HAP-1 (cell line): ENCODE measurements at regions not wholly inside any gene's neighbourhood (a gene's known extent, or its start where the extent isn't known, plus 50 kb on each side); places are given as distances from the start of the nearest gene placed in this dataset.

Experiments used
- DNase-seq, 2 experiments: peaks; one replicate each; pipeline ENCODE4 v3.0.0-alpha.2; 2016 to 2020; ENCODE audit warnings: low spot score in 2 of 2
- H3K27me3 ChIP-seq: fragments of 250-450 bp; sonication (Bioruptor Pico); 2 replicates; pipeline ENCODE4 v1.5.1; 2020; ENCODE audit warnings: low read depth, mild to moderate bottlenecking, moderate library complexity
- H3K36me3 ChIP-seq: fragments of 250-450 bp; sonication (Bioruptor Pico); replicated peaks from 2 replicates; pipeline ENCODE4 v1.5.1; 2020; ENCODE audit warnings: mild to moderate bottlenecking
- H3K4me1 ChIP-seq: fragments of 250-450 bp; sonication (Bioruptor Pico); 2 replicates; pipeline ENCODE4 v1.5.1; 2020; ENCODE audit warnings: mild to moderate bottlenecking
- H3K4me3 ChIP-seq: fragments of 250-450 bp; sonication (Bioruptor Pico); 2 replicates; pipeline ENCODE4 v1.5.1; 2020; ENCODE audit warnings: mild to moderate bottlenecking, moderate library complexity
- H3K9me3 ChIP-seq: fragments of 250-450 bp; sonication (Bioruptor Pico); 2 replicates; pipeline ENCODE4 v1.5.1; 2020; ENCODE audit warnings: mild to moderate bottlenecking, moderate library complexity
- in situ Hi-C: fragments of 300-500 bp; cut with MboI; formaldehyde crosslinking; loops from 3 replicates; pipeline ENCODE4 v1.14.3; 2020; ENCODE audit warnings: low sequenced_read_pairs, inconsistent platforms, mixed read lengths

GRCh38 chr2:167776359-167776758 is 471.0 kb downstream of the STK39 start:
- in situ Hi-C loops: no loop called here
- H3K4me3 ChIP-seq: no peak overlapping the region
- no peak for DNase-seq

GRCh38 chr2:167771628-167772027 is 475.8 kb downstream of the STK39 start:
- DNase-seq: no peak
- H3K4me1 ChIP-seq: no peaks in the 10 kb centered on the region
- no peak overlapping the region for H3K4me3 ChIP-seq
- in situ Hi-C loops: no loop called here
- no peaks in the 10 kb centered on the region for H3K9me3 ChIP-seq
- H3K36me3 ChIP-seq: no peaks in the 10 kb centered on the region
- no peaks in the 10 kb centered on the region for H3K27me3 ChIP-seq

More at GRCh38 chr2:167776359-167776758, 471.0 kb downstream of the STK39 start:
- Histone ChIP-seq H3K9me3 (no peaks in the 10 kb centered on the region), H3K36me3 (no peaks in the 10 kb centered on the region), H3K27me3 (no peaks in the 10 kb centered on the region), H3K4me1 (no peaks in the 10 kb centered on the region)

- H3K4me3 ChIP-seq: no peak overlapping the region
- no peaks in the 10 kb centered on the region for H3K9me3 ChIP-seq
- no peaks in the 10 kb centered on the region for H3K36me3 ChIP-seq
- no peak for DNase-seq
- H3K27me3 ChIP-seq: no peaks in the 10 kb centered on the region
- H3K4me1 ChIP-seq: no peaks in the 10 kb centered on the region
- in situ Hi-C loops: no loop called here
These were observed 478.4 kb downstream of the STK39 start for GRCh38 chr2:167769020-167769419.

- H3K4me3 ChIP-seq: no peak overlapping the region
- H3K36me3 ChIP-seq: no peaks in the 10 kb centered on the region
- no peak for DNase-seq
- H3K27me3 ChIP-seq: no peaks in the 10 kb centered on the region
- no peaks in the 10 kb centered on the region for H3K9me3 ChIP-seq
- H3K4me1 ChIP-seq: no peaks in the 10 kb centered on the region
- in situ Hi-C loops: no loop called here
These were observed 479.6 kb downstream of the STK39 start for GRCh38 chr2:167767830-167768229.

GRCh38 chr2:167764772-167765341 is 482.5 kb downstream of the STK39 start:
- H3K27me3 ChIP-seq: no peaks in the 10 kb centered on the region
- H3K4me1 ChIP-seq: no peaks in the 10 kb centered on the region
- in situ Hi-C loops: no loop called here
- no peaks in the 10 kb centered on the region for H3K36me3 ChIP-seq
- H3K4me3 ChIP-seq: no peak overlapping the region
- DNase-seq: no peak
- H3K9me3 ChIP-seq: no peaks in the 10 kb centered on the region

GRCh38 chr2:167761465-167762136 is 485.8 kb downstream of the STK39 start:
- in situ Hi-C loops: no loop called here
- DNase-seq: no peak
- no peaks in the 10 kb centered on the region for H3K27me3 ChIP-seq

GRCh38 chr2:167759531-167759930 is 487.9 kb downstream of the STK39 start:
- Histone ChIP-seq H3K36me3 (no peaks in the 10 kb centered on the region), H3K27me3 (no peaks in the 10 kb centered on the region), H3K4me3 (no peak overlapping the region), H3K9me3 (no peaks in the 10 kb centered on the region), H3K4me1 (no peaks in the 10 kb centered on the region)
- DNase-seq: no peak
- in situ Hi-C loops: no loop called here

More at GRCh38 chr2:167761465-167762136, 485.8 kb downstream of the STK39 start:
- Histone ChIP-seq H3K4me3 (no peak overlapping the region), H3K9me3 (no peaks in the 10 kb centered on the region), H3K36me3 (no peaks in the 10 kb centered on the region), H3K4me1 (no peaks in the 10 kb centered on the region)

- Histone ChIP-seq H3K9me3 (no peaks in the 10 kb centered on the region), H3K4me1 (no peaks in the 10 kb centered on the region), H3K36me3 (no peaks in the 10 kb centered on the region), H3K4me3 (no peak overlapping the region), H3K27me3 (no peaks in the 10 kb centered on the region)
- in situ Hi-C loops: no loop called here
- DNase-seq: no peak
These were observed 489.1 kb downstream of the STK39 start for GRCh38 chr2:167758292-167758691.

GRCh38 chr2:167756446-167756845 is 490.9 kb downstream of the STK39 start:
- H3K4me3 ChIP-seq: no peak overlapping the region
- no peaks in the 10 kb centered on the region for H3K9me3 ChIP-seq
- peaks cover 7% of the 10 kb centered on the region for H3K4me1 ChIP-seq
- peak; percentile 12 to 35 for DNase-seq
- in situ Hi-C loops: no loop called here
- no peaks in the 10 kb centered on the region for H3K27me3 ChIP-seq
- H3K36me3 ChIP-seq: no peaks in the 10 kb centered on the region

GRCh38 chr2:167753142-167753541 is 494.3 kb downstream of the STK39 start:
- Histone ChIP-seq H3K27me3 (no peaks in the 10 kb centered on the region), H3K36me3 (no peaks in the 10 kb centered on the region), H3K4me1 (peaks cover 11% of the 10 kb centered on the region), H3K4me3 (no peak overlapping the region), H3K9me3 (no peaks in the 10 kb centered on the region)
- no peak for DNase-seq
- in situ Hi-C loops: no loop called here

GRCh38 chr2:167752734-167753133 is 494.7 kb downstream of the STK39 start:
- Histone ChIP-seq H3K36me3 (no peaks in the 10 kb centered on the region), H3K9me3 (no peaks in the 10 kb centered on the region), H3K27me3 (no peaks in the 10 kb centered on the region), H3K4me3 (no peak overlapping the region), H3K4me1 (peaks cover 11% of the 10 kb centered on the region)
- in situ Hi-C loops: no loop called here
- no peak for DNase-seq

- DNase-seq: no peak
- peaks cover 11% of the 10 kb centered on the region for H3K4me1 ChIP-seq
- no peaks in the 10 kb centered on the region for H3K36me3 ChIP-seq
- in situ Hi-C loops: no loop called here
- no peaks in the 10 kb centered on the region for H3K27me3 ChIP-seq
- no peaks in the 10 kb centered on the region for H3K9me3 ChIP-seq
- H3K4me3 ChIP-seq: no peak overlapping the region
These were observed 496.7 kb downstream of the STK39 start for GRCh38 chr2:167750675-167751074.

GRCh38 chr2:167749660-167750059 is 497.7 kb downstream of the STK39 start:
- no peaks in the 10 kb centered on the region for H3K36me3 ChIP-seq
- no peak for DNase-seq
- H3K4me1 ChIP-seq: peaks cover 11% of the 10 kb centered on the region
- H3K4me3 ChIP-seq: no peak overlapping the region
- no peaks in the 10 kb centered on the region for H3K9me3 ChIP-seq
- no peaks in the 10 kb centered on the region for H3K27me3 ChIP-seq
- in situ Hi-C loops: no loop called here

GRCh38 chr2:167749016-167749415 is 498.4 kb downstream of the STK39 start:
- no peak for DNase-seq
- Histone ChIP-seq H3K36me3 (no peaks in the 10 kb centered on the region), H3K27me3 (no peaks in the 10 kb centered on the region), H3K4me1 (peaks cover 11% of the 10 kb centered on the region), H3K9me3 (no peaks in the 10 kb centered on the region), H3K4me3 (no peak overlapping the region)
- in situ Hi-C loops: no loop called here

- no peak overlapping the region for H3K4me3 ChIP-seq
- no peaks in the 10 kb centered on the region for H3K27me3 ChIP-seq
- no peak for DNase-seq
- H3K4me1 ChIP-seq: peaks cover 11% of the 10 kb centered on the region
- in situ Hi-C loops: no loop called here
- no peaks in the 10 kb centered on the region for H3K9me3 ChIP-seq
- no peaks in the 10 kb centered on the region for H3K36me3 ChIP-seq
These were observed 498.9 kb downstream of the STK39 start for GRCh38 chr2:167748536-167748935.
